Vagina (tissue), 2 donors: ENCODE measurements at regions not wholly inside any gene's neighbourhood (a gene's known extent, or its start where the extent isn't known, plus 50 kb on each side); places are given as distances from the start of the nearest gene placed in this dataset.

Source experiments
- DNase-seq, 2 donors: peaks; one replicate each; pipeline ENCODE4 v3.0.0-alpha.2; 2017; ENCODE audit errors: extremely low spot score in 2 of 2
- H3K27ac ChIP-seq: fragments of 200-600 bp; sonication (generic); one replicate; pipeline ENCODE4 v1.5.1; 2019
- H3K27me3 ChIP-seq: fragments of 200-600 bp; sonication (generic); one replicate; pipeline ENCODE4 v1.5.1; 2019
- H3K36me3 ChIP-seq, 2 donors: fragments of 200-600 bp; sonication (generic); one replicate each; pipeline ENCODE4 v1.5.1; 2017 to 2019
- H3K4me1 ChIP-seq: fragments of 200-600 bp; sonication (generic); one replicate; pipeline ENCODE4 v1.5.1; 2019
- H3K4me3 ChIP-seq, 2 donors: fragments of 200-600 bp; sonication (generic); 1 replicate in 1 of 2; 2 replicates in 1 of 2; pipeline ENCODE4 v1.5.1; 2016 to 2019
- H3K9me3 ChIP-seq: fragments of 200-600 bp; sonication (generic); one replicate; pipeline ENCODE4 v1.5.1; 2019
- CTCF ChIP-seq, 3 experiments: fragments of 450-650 bp in 2 of 3; fragments of 200-600 bp in 1 of 3; sonication (generic) in 1 of 3; IDR thresholded peaks; one replicate each; pipeline ENCODE4 v1.5.1; 2017 to 2019; ENCODE audit warnings: antibody characterized with exemption in 3 of 3, mild to moderate bottlenecking in 2 of 3, moderate library complexity in 2 of 3
- POLR2A ChIP-seq, 2 donors: fragments of 450-650 bp; IDR thresholded peaks; one replicate each; pipeline ENCODE4 v1.6.1; 2017; ENCODE audit warnings: antibody characterized with exemption in 2 of 2, mild to moderate bottlenecking in 2 of 2, moderate library complexity in 2 of 2
- POLR2AphosphoS5 ChIP-seq, 2 donors: sonication (generic); formaldehyde crosslinking; IDR thresholded peaks; one replicate each; pipeline ENCODE4 v1.9.0; 2017; ENCODE audit warnings: antibody characterized with exemption in 2 of 2, mild to moderate bottlenecking in 2 of 2, low read depth in 1 of 2; ENCODE audit not compliant: insufficient read depth in 1 of 2
- intact Hi-C: fragments of 100-400 bp; cut with DNase I; formaldehyde crosslinking; loops from one replicate; pipeline ENCODE4 v1.15.1; 2023

GRCh38 chr2:63729362-63729761 lies 112.3 kb upstream of the UGP2 start:
- DNase-seq, result no peak
- no peaks in the 10 kb centered on the region for H3K4me1 ChIP-seq
- H3K4me3 ChIP-seq, result no peak overlapping the region
- H3K36me3 ChIP-seq, result no peaks in the 10 kb centered on the region
- H3K27ac ChIP-seq, result no peak overlapping the region
- H3K9me3 ChIP-seq, result no peaks in the 10 kb centered on the region
- intact Hi-C loops, result no loop called here
- TF ChIP-seq POLR2A (IDR thresholded peaks at IDR 0.05) (no peak), CTCF (IDR thresholded peaks at IDR 0.05) (no peak), POLR2AphosphoS5 (IDR thresholded peaks at IDR 0.05; ENCODE audit: insufficient read depth in 1 of 2, low read depth in 1 of 2) (no peak)
- H3K27me3 ChIP-seq, result no peaks in the 10 kb centered on the region

GRCh38 chr2:63729831-63730230 lies 111.9 kb upstream of the UGP2 start:
- intact Hi-C loops, result no loop called here
- Histone ChIP-seq H3K4me3 (no peak overlapping the region), H3K36me3 (no peaks in the 10 kb centered on the region), H3K27ac (no peak overlapping the region), H3K27me3 (no peaks in the 10 kb centered on the region), H3K9me3 (no peaks in the 10 kb centered on the region), H3K4me1 (no peaks in the 10 kb centered on the region)
- DNase-seq, result no peak
- TF ChIP-seq POLR2A (IDR thresholded peaks at IDR 0.05) (no peak), POLR2AphosphoS5 (IDR thresholded peaks at IDR 0.05; ENCODE audit: insufficient read depth in 1 of 2, low read depth in 1 of 2) (no peak), CTCF (IDR thresholded peaks at IDR 0.05) (no peak)

DNA sequence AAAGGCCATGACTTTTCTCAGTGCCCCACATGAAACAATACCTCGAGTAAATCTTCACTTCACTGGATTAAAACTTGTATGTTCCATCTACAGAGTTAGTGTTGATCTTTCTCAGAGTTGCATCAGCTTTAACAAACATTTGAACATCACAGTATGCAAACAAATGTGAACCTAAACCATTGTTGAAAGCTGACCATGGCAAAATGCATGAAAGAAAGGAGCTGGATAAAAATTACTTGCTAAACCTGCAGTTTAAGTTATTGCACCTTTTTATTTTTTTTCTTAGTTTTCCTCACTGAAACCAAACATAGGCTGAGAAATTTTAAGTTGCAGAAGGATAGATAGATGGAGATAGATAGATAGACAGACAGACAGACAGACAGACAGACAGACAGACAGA lies 107.2 kb upstream of the UGP2 start:
- Histone ChIP-seq H3K36me3 (no peaks in the 10 kb centered on the region), H3K4me3 (no peak overlapping the region), H3K27ac (no peak overlapping the region), H3K4me1 (peaks cover 16% of the 10 kb centered on the region), H3K9me3 (no peaks in the 10 kb centered on the region), H3K27me3 (no peaks in the 10 kb centered on the region)
- TF ChIP-seq POLR2AphosphoS5 (IDR thresholded peaks at IDR 0.05; ENCODE audit: insufficient read depth in 1 of 2, low read depth in 1 of 2) (no peak), CTCF (IDR thresholded peaks at IDR 0.05) (no peak), POLR2A (IDR thresholded peaks at IDR 0.05) (no peak)
- intact Hi-C loops, result no loop called here
- DNase-seq, result no peak

GRCh38 chr2:63735263-63735662 lies 106.4 kb upstream of the UGP2 start:
- Histone ChIP-seq H3K4me1 (peaks cover 16% of the 10 kb centered on the region), H3K4me3 (no peak overlapping the region), H3K27ac (no peak overlapping the region), H3K36me3 (no peaks in the 10 kb centered on the region), H3K9me3 (no peaks in the 10 kb centered on the region), H3K27me3 (no peaks in the 10 kb centered on the region)
- no peak for DNase-seq
- intact Hi-C loops, result no loop called here
- TF ChIP-seq POLR2A (IDR thresholded peaks at IDR 0.05), result no peak
- no peak for TF ChIP-seq POLR2AphosphoS5 (IDR thresholded peaks at IDR 0.05; ENCODE audit: insufficient read depth in 1 of 2, low read depth in 1 of 2)
- no peak for TF ChIP-seq CTCF (IDR thresholded peaks at IDR 0.05)

DNA sequence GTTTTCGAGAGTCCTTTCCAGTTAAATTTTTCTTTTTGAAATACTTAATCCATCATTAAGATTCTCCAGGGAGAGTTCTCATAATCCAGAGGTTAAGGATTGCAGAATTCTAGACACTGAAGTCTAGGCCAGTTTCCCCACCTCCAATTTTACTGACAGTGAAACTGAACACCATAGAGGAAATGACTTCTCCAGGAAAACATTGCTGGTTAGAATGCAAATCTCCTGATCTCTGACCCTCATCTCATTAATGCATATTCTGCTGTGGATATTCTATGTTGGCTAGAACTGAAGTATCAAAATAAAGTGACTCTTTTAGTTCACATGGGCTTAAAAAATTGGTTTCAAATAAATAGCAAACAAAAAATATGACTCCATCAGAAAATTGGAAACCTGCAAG lies 105.8 kb upstream of the UGP2 start:
- Histone ChIP-seq H3K4me3 (no peak overlapping the region), H3K36me3 (no peaks in the 10 kb centered on the region), H3K9me3 (no peaks in the 10 kb centered on the region), H3K4me1 (peaks cover 16% of the 10 kb centered on the region), H3K27me3 (no peaks in the 10 kb centered on the region), H3K27ac (no peak overlapping the region)
- intact Hi-C loops, result no loop called here
- no peak for TF ChIP-seq CTCF (IDR thresholded peaks at IDR 0.05)
- TF ChIP-seq POLR2AphosphoS5 (IDR thresholded peaks at IDR 0.05; ENCODE audit: insufficient read depth in 1 of 2, low read depth in 1 of 2), result no peak
- TF ChIP-seq POLR2A (IDR thresholded peaks at IDR 0.05), result no peak
- no peak for DNase-seq
